CD14-positive monocyte (primary cell): ENCODE measurements at regions not wholly inside any gene's neighbourhood (a gene's known extent, or its start where the extent isn't known, plus 50 kb on each side); places are given as distances from the start of the nearest gene placed in this dataset.

Experiments
- DNase-seq, 3 donors: peaks; one replicate each; pipeline ENCODE4 v3.0.0-alpha.2; 2011 to 2022
- H2AFZ ChIP-seq: 2 replicates; pipeline ENCODE4 v1.6.0; 2012; ENCODE audit warnings: mild to moderate bottlenecking, low read depth, low read length, inconsistent platforms; ENCODE audit not compliant: insufficient read depth, poor library complexity, severe bottlenecking
- H3K27ac ChIP-seq, 2 donors: 1 replicate in 1 of 2; 2 replicates in 1 of 2; pipeline ENCODE4 v1.5.1; 2012 to 2013; ENCODE audit warnings: low read length in 2 of 2, control low read depth in 1 of 2, inconsistent platforms in 1 of 2, low read depth in 1 of 2, mild to moderate bottlenecking in 1 of 2
- H3K27me3 ChIP-seq, 2 donors: one replicate each; pipeline versions ENCODE4 v1.6.0 to v1.6.1; 2011 to 2013; ENCODE audit warnings: low read length in 2 of 2; ENCODE audit not compliant: control insufficient read depth in 2 of 2, insufficient read depth in 2 of 2
- H3K36me3 ChIP-seq, 2 donors: replicated peaks in 1 of 2; 1 replicate in 1 of 2; 2 replicates in 1 of 2; pipeline versions ENCODE4 v1.5.1 to v1.6.1; 2012 to 2013; ENCODE audit warnings: low read length in 2 of 2, control low read depth in 1 of 2, inconsistent platforms in 1 of 2, mild to moderate bottlenecking in 1 of 2; ENCODE audit not compliant: insufficient read depth in 2 of 2, control insufficient read depth in 1 of 2
- H3K4me1 ChIP-seq, 2 donors: 1 replicate in 1 of 2; 2 replicates in 1 of 2; pipeline versions ENCODE4 v1.5.1 to v1.6.1; 2012 to 2013; ENCODE audit warnings: low read length in 2 of 2, control low read depth in 1 of 2, inconsistent platforms in 1 of 2, mild to moderate bottlenecking in 1 of 2, moderate library complexity in 1 of 2; ENCODE audit not compliant: insufficient read depth in 2 of 2, control insufficient read depth in 1 of 2
- H3K4me2 ChIP-seq: replicated peaks from 2 replicates; pipeline ENCODE3; 2012; ENCODE audit warnings: low read length, moderate library complexity, mild to moderate bottlenecking; ENCODE audit not compliant: poor library complexity, severe bottlenecking; ENCODE audit errors: extremely low read depth
- H3K4me3 ChIP-seq, 3 experiments: fragments of 200-600 bp in 1 of 3; sonication (generic) in 1 of 3; replicated peaks in 1 of 3; 1 replicate in 2 of 3; 2 replicates in 1 of 3; pipeline ENCODE4 v1.5.1; 2011 to 2013; ENCODE audit warnings: low read length in 3 of 3, mild to moderate bottlenecking in 3 of 3, control low read depth in 2 of 3, low read depth in 2 of 3, inconsistent platforms in 1 of 3, moderate library complexity in 1 of 3
- H3K79me2 ChIP-seq: 2 replicates; pipeline ENCODE4 v1.6.0; 2012; ENCODE audit warnings: mild to moderate bottlenecking, control low read depth, inconsistent platforms, low read length, moderate library complexity; ENCODE audit not compliant: insufficient read depth
- H3K9ac ChIP-seq: 2 replicates; pipeline ENCODE4 v1.6.0; 2017; ENCODE audit warnings: low read length, mild to moderate bottlenecking; ENCODE audit not compliant: insufficient read depth, poor library complexity, severe bottlenecking
- H3K9me3 ChIP-seq, 2 donors: replicated peaks in 1 of 2; 1 replicate in 1 of 2; 2 replicates in 1 of 2; pipeline versions ENCODE4 v1.5.1 to v1.6.1; 2012 to 2013; ENCODE audit warnings: low read length in 2 of 2, control low read depth in 1 of 2; ENCODE audit not compliant: control insufficient read depth in 1 of 2, insufficient read depth in 1 of 2
- H4K20me1 ChIP-seq: 2 replicates; pipeline ENCODE4 v1.6.0; 2012; ENCODE audit warnings: mild to moderate bottlenecking, low read length, control low read depth, moderate library complexity; ENCODE audit not compliant: insufficient read depth
- H3K27ac Mint-ChIP-seq, 7 donors: one replicate each; pipeline ENCODE4 v1.8.0; 2020; ENCODE audit warnings: mild to moderate bottlenecking in 7 of 7, mixed read lengths in 7 of 7, moderate library complexity in 6 of 7, inconsistent platforms in 2 of 7
- H3K27me3 Mint-ChIP-seq, 3 donors: one replicate each; pipeline ENCODE4 v1.8.0; 2021 to 2022; ENCODE audit warnings: low read depth in 3 of 3, mild to moderate bottlenecking in 3 of 3, mixed read lengths in 3 of 3, moderate library complexity in 3 of 3, inconsistent platforms in 1 of 3
- H3K36me3 Mint-ChIP-seq, 2 donors: one replicate each; pipeline ENCODE4 v1.8.0; 2020; ENCODE audit warnings: mixed read lengths in 2 of 2, inconsistent platforms in 1 of 2, mild to moderate bottlenecking in 1 of 2
- H3K4me1 Mint-ChIP-seq: one replicate; pipeline ENCODE4 v1.8.0; 2020; ENCODE audit warnings: mild to moderate bottlenecking, mixed read lengths
- H3K4me3 Mint-ChIP-seq, 2 donors: one replicate each; pipeline ENCODE4 v1.8.0; 2020; ENCODE audit warnings: mild to moderate bottlenecking in 2 of 2, mixed read lengths in 2 of 2, moderate library complexity in 1 of 2
- H3K9me3 Mint-ChIP-seq, 7 donors: one replicate each; pipeline ENCODE4 v1.8.0; 2020 to 2022; ENCODE audit warnings: mixed read lengths in 7 of 7, mild to moderate bottlenecking in 6 of 7, moderate library complexity in 6 of 7, inconsistent platforms in 2 of 7
- WGBS: methylation state at CpG from one replicate; pipeline ENCODE4 v1.1.5; 2013; ENCODE audit warnings: missing lambda C conversion rate; ENCODE audit not compliant: insufficient coverage; 5-methylcytosine and 5-hydroxymethylcytosine counted together
- intact Hi-C, 2 donors: fragments of 100-400 bp; cut with micrococcal nuclease; formaldehyde crosslinking; loops; one replicate each; pipeline versions ENCODE4 v1.15.0 to v1.15.1; 2023
- TF ChIP-seq, protein P1 (sequence below): fragments of 200-600 bp; IDR thresholded peaks from one replicate; pipeline ENCODE4 v1.8.0; 2022; ENCODE audit warnings: antibody characterized with exemption, mild to moderate bottlenecking

DNA sequence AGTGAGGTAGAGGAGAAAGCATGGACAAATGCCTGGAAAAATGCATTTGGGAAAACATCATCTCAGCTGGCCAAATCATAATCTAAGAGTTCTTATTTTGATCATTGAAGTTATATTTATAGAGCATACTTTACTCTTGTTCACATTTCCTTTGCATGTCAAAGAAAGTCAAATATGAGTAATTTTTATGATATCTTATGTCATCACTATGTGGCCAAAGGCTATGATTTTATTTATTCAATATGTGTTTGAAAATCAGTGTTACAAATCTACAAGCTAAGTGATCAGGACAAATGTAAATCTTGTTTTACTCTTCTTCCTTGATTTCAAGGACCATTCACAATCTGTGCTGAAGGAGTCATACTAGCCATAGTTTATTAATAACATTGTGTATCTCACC lies 237.2 kb upstream of the DPH6 start:
- H3K4me3 Mint-ChIP-seq = no peak overlapping the region
- TF ChIP-seq, protein P1, sequence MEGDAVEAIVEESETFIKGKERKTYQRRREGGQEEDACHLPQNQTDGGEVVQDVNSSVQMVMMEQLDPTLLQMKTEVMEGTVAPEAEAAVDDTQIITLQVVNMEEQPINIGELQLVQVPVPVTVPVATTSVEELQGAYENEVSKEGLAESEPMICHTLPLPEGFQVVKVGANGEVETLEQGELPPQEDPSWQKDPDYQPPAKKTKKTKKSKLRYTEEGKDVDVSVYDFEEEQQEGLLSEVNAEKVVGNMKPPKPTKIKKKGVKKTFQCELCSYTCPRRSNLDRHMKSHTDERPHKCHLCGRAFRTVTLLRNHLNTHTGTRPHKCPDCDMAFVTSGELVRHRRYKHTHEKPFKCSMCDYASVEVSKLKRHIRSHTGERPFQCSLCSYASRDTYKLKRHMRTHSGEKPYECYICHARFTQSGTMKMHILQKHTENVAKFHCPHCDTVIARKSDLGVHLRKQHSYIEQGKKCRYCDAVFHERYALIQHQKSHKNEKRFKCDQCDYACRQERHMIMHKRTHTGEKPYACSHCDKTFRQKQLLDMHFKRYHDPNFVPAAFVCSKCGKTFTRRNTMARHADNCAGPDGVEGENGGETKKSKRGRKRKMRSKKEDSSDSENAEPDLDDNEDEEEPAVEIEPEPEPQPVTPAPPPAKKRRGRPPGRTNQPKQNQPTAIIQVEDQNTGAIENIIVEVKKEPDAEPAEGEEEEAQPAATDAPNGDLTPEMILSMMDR = no peak
- no peaks in the 10 kb centered on the region for H4K20me1 ChIP-seq
- H3K36me3 Mint-ChIP-seq = no peaks in the 10 kb centered on the region
- H3K27ac Mint-ChIP-seq = no peak overlapping the region
- no peak overlapping the region for H3K4me3 ChIP-seq
- H3K4me1 ChIP-seq = no peaks in the 10 kb centered on the region
- no peaks in the 10 kb centered on the region for H3K27me3 ChIP-seq
- peaks cover 0 to 7% (median 3%) of the 10 kb centered on the region in 7 donors for H3K9me3 Mint-ChIP-seq
- H3K9ac ChIP-seq = no peak overlapping the region
- no peaks in the 10 kb centered on the region for H3K79me2 ChIP-seq
- no peaks in the 10 kb centered on the region for H3K27me3 Mint-ChIP-seq
- H3K27ac ChIP-seq = no peak overlapping the region
- H3K9me3 ChIP-seq = no peaks in the 10 kb centered on the region
- no peaks in the 10 kb centered on the region for H3K36me3 ChIP-seq
- intact Hi-C loops = no loop called here
- no peaks in the 10 kb centered on the region for H3K4me1 Mint-ChIP-seq
- DNase-seq = no peak
- H2AFZ ChIP-seq = no peak overlapping the region
- H3K4me2 ChIP-seq = no peak overlapping the region

DNA sequence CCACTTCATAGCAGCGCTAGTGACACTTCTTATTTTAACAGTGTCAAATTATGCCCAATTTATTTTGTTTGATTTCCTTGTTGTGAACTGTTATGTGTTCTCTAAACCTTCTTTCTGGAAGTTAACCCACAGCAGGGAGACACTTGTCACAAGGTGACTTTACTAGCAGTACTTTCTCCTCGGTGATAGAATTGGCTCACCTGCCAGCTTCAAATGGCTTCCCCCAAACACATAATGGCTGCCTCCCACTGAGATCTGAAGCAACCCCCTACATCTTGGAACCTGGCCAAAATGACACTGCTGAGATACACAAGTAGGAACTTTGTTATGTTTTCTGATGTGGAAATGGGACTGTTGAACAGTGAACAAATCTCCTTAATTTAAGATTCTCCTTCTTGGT lies 238.8 kb upstream of the DPH6 start:
- no peaks in the 10 kb centered on the region for H3K36me3 ChIP-seq
- H3K9me3 ChIP-seq = no peaks in the 10 kb centered on the region
- Mint-ChIP-seq H3K9me3 (peaks cover 0 to 7% (median 4%) of the 10 kb centered on the region in 7 donors), H3K4me3 (no peak overlapping the region), H3K36me3 (no peaks in the 10 kb centered on the region), H3K27me3 (no peaks in the 10 kb centered on the region), H3K27ac (peak overlapping the region in 1 of 7 donors; percentile 29), H3K4me1 (no peaks in the 10 kb centered on the region)
- WGBS = no CpG with 5 or more reads among the region's 2 CpGs
- no peak overlapping the region for H3K9ac ChIP-seq
- no peaks in the 10 kb centered on the region for H3K4me1 ChIP-seq
- no peak overlapping the region for H3K4me2 ChIP-seq
- H4K20me1 ChIP-seq = no peaks in the 10 kb centered on the region
- H3K27ac ChIP-seq = no peak overlapping the region
- intact Hi-C loops = no loop called here
- H3K4me3 ChIP-seq = no peak overlapping the region
- TF ChIP-seq, protein P1 = no peak
- no peak overlapping the region for H2AFZ ChIP-seq
- no peaks in the 10 kb centered on the region for H3K27me3 ChIP-seq
- no peaks in the 10 kb centered on the region for H3K79me2 ChIP-seq
- no peak for DNase-seq
